ENCODE measurements at regions not wholly inside any gene's neighbourhood (a gene's known extent, or its start where the extent isn't known, plus 50 kb on each side); places are given as distances from the start of the nearest gene placed in this dataset.
"Not testable (repeated sequence)": the region's sequence is repeated elsewhere in the genome, so short reads cannot be mapped to it uniquely, and the experiment has no call there.

GRCh38 chr6:90891355-90891754 lies 304.5 kb upstream of the MAP3K7 start:
- no peaks in the 10 kb centered on the region for H3K36me3 ChIP-seq (ENCODE audit: control insufficient read depth, insufficient read depth, low read length)
- DNase-seq (ENCODE audit: extremely low read depth, insufficient read length): no peak
- TF ChIP-seq, protein P1, sequence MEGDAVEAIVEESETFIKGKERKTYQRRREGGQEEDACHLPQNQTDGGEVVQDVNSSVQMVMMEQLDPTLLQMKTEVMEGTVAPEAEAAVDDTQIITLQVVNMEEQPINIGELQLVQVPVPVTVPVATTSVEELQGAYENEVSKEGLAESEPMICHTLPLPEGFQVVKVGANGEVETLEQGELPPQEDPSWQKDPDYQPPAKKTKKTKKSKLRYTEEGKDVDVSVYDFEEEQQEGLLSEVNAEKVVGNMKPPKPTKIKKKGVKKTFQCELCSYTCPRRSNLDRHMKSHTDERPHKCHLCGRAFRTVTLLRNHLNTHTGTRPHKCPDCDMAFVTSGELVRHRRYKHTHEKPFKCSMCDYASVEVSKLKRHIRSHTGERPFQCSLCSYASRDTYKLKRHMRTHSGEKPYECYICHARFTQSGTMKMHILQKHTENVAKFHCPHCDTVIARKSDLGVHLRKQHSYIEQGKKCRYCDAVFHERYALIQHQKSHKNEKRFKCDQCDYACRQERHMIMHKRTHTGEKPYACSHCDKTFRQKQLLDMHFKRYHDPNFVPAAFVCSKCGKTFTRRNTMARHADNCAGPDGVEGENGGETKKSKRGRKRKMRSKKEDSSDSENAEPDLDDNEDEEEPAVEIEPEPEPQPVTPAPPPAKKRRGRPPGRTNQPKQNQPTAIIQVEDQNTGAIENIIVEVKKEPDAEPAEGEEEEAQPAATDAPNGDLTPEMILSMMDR (IDR thresholded peaks at IDR 0.05; ENCODE audit: insufficient read depth, low read length, poor library complexity, severe bottlenecking): no peak
- no peaks in the 10 kb centered on the region for H3K27me3 ChIP-seq (replicated peaks; ENCODE audit: control insufficient read depth, insufficient read depth, low read length)
- no peak overlapping the region for H3K4me3 ChIP-seq (replicated peaks; ENCODE audit: low read depth, low read length)

GRCh38 chr6:90890683-90891330 lies 303.9 kb upstream of the MAP3K7 start:
- TF ChIP-seq, protein P1 (IDR thresholded peaks at IDR 0.05; ENCODE audit: insufficient read depth, low read length, poor library complexity, severe bottlenecking): no peak
- Histone ChIP-seq H3K27me3 (replicated peaks; ENCODE audit: control insufficient read depth, insufficient read depth, low read length) (no peaks in the 10 kb centered on the region), H3K4me3 (replicated peaks; ENCODE audit: low read depth, low read length) (no peak overlapping the region), H3K36me3 (ENCODE audit: control insufficient read depth, insufficient read depth, low read length) (no peaks in the 10 kb centered on the region)
- DNase-seq (ENCODE audit: extremely low read depth, insufficient read length): no peak

DNA sequence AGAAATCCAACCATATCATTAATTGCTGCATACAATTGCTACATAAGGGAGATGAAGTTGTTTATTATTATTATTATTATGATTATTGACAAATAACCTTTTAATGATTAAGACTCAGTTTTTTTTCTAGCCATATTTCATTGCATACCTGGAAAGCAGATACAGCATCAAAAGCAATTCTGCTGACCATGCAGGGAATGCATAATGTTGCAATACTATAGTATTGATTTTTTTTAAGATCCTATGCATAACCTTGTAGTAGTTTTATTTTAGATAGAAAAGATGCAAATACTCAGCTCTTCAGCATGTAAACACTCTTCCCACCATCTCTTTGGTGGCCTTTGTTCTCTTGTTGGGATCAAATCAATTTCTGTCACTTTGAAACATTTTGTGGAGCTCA lies 300.9 kb upstream of the MAP3K7 start:
- no peak overlapping the region for H3K4me3 ChIP-seq (replicated peaks; ENCODE audit: low read depth, low read length)
- DNase-seq (ENCODE audit: extremely low read depth, insufficient read length): no peak
- no peaks in the 10 kb centered on the region for H3K36me3 ChIP-seq (ENCODE audit: control insufficient read depth, insufficient read depth, low read length)
- TF ChIP-seq, protein P1 (IDR thresholded peaks at IDR 0.05; ENCODE audit: insufficient read depth, low read length, poor library complexity, severe bottlenecking): no peak
- no peaks in the 10 kb centered on the region for H3K27me3 ChIP-seq (replicated peaks; ENCODE audit: control insufficient read depth, insufficient read depth, low read length)

DNA sequence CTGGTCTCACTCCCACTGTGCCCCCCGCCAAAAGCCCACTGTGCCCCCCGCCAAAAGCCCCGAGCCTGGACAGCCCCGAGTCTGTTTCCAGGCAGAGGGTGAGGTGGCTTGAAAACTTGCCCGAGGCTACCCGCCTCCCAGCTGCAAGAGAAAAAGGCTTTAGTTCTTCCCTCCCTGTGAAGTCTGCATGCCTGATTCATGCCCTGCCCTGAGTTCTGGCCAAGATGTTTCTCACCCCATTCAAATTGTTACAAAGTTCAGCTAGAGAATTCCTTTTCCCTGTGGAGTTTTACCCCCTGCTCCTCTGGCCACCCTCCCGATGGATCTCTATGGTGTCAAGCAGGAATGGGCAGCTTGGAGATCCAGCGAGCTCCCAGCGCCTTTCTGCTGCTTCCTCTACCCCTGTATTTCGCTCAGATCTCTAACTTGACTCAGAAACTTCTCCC lies 298.8 kb upstream of the MAP3K7 start:
- Histone ChIP-seq H3K36me3 (ENCODE audit: control insufficient read depth, insufficient read depth, low read length) (no peaks in the 10 kb centered on the region), H3K27me3 (replicated peaks; ENCODE audit: control insufficient read depth, insufficient read depth, low read length) (no peaks in the 10 kb centered on the region), H3K4me3 (replicated peaks; ENCODE audit: low read depth, low read length) (no peak overlapping the region)
- TF ChIP-seq, protein P1 (IDR thresholded peaks at IDR 0.05; ENCODE audit: insufficient read depth, low read length, poor library complexity, severe bottlenecking): no peak
- no peak for DNase-seq (ENCODE audit: extremely low read depth, insufficient read length)

DNA sequence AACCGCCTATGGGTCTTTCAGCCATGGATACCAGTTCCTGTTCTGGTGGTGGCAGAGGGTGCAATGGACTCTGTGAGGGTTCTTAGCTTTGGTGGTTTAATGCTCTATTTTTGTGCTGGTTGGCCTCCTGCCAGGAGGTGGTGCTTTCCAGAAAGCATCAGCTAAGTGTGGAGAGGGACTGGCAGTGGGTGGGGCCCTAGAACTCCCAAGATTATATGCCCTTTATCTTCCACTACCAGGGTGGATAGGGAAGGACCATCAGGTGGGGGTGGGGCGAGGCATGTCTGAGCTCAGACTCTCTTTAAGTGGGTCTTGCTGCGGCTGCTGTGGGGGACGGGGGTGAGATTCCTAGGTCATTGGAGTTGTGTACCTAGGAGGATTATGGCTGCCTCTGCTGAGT lies 298.3 kb upstream of the MAP3K7 start:
- H3K27me3 ChIP-seq (replicated peaks; ENCODE audit: control insufficient read depth, insufficient read depth, low read length); DNase-seq (ENCODE audit: extremely low read depth, insufficient read length); H3K36me3 ChIP-seq (ENCODE audit: control insufficient read depth, insufficient read depth, low read length); H3K4me3 ChIP-seq (replicated peaks; ENCODE audit: low read depth, low read length): not testable (repeated sequence)

- H3K36me3 ChIP-seq (ENCODE audit: control insufficient read depth, insufficient read depth, low read length): no peaks in the 10 kb centered on the region
- H3K27me3 ChIP-seq (replicated peaks; ENCODE audit: control insufficient read depth, insufficient read depth, low read length): no peaks in the 10 kb centered on the region
- no peak for DNase-seq (ENCODE audit: extremely low read depth, insufficient read length)
- TF ChIP-seq, protein P1 (IDR thresholded peaks at IDR 0.05; ENCODE audit: insufficient read depth, low read length, poor library complexity, severe bottlenecking): no peak
- no peak overlapping the region for H3K4me3 ChIP-seq (replicated peaks; ENCODE audit: low read depth, low read length)
These were observed 290.7 kb upstream of the MAP3K7 start for GRCh38 chr6:90877616-90878015.
